GM20000 (cell line): ENCODE measurements at regions not wholly inside any gene's neighbourhood (a gene's known extent, or its start where the extent isn't known, plus 50 kb on each side); places are given as distances from the start of the nearest gene placed in this dataset.

Experiments
- DNase-seq: peaks from one replicate; pipeline ENCODE4 v3.0.0; 2012; ENCODE audit warnings: low spot score
- CTCF ChIP-seq: IDR thresholded peaks from 2 replicates; pipeline ENCODE4 v1.5.1; 2012; ENCODE audit warnings: mild to moderate bottlenecking, control low read depth; ENCODE audit errors: extremely low read depth, missing control alignments

DNA sequence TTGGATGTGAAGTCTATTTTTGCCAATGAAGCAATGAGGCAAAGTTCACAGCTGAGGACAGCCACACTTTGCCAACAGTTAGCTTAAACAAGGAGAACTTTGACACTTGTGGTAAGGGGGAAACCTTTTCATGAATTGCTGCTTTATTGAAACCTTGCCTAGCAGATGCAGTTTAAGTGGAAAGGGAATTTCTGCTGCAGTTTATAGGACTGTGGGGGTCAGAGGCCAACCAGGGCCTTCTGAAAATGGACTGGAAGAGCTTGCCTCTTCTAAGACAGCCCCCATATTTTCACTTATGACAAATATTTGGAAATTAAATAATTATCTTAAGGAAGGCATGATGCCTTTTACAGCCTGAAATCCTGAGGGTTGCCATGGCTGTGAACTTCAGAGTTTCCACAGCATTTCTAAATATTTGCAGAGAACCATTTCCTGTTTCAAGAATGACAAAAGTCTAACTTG is 550.3 kb downstream of the RAB28 start:
- DNase-seq = no peak
- TF ChIP-seq CTCF = no peak

DNA sequence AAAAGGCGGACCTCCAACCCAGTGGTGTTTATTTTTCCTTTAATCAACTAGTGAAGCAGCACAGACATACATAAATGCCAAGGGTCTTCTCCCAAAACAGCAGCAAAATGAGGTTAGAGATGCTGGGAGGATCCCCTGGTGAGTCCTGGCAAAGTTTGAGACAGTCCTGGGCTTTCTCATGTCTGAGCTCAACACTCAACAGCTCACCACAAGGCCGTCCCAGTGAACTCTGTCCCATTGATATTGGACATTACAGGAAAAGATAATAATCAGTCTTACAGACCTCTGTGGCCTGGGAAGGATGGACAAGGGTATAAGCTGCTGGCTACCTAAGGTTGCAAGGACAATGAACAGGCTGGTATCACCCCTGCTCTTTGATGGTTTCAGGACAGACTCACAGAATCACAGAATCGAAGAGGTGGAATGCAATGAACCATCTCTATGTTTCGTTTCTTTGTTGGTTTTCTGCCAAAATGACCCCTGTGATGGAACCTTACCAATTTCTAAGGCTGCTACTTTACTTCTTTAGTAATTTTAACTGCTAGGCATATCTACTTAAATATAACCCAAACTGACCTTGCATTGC is 551.8 kb downstream of the RAB28 start:
- TF ChIP-seq CTCF = no peak
- DNase-seq = no peak

DNA sequence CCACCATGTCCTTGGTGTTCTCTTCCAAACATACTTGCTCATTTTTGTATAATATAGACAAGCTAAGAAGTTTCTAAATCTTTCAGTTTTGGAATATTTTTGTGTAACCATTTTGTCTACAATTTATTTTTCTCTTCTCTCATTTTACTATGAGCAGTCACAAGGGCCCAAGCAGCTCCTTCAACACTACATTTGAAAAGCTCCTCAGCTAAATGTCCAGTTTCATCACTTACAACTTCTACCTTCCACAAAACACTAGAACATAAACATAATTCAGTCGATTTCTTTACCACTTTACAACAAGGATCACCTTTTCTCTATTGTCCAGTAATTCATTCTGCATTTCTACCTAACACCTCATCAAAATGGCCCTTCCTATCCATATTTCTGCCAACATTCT is 554.4 kb downstream of the RAB28 start:
- DNase-seq = no peak
- TF ChIP-seq CTCF = no peak

DNA sequence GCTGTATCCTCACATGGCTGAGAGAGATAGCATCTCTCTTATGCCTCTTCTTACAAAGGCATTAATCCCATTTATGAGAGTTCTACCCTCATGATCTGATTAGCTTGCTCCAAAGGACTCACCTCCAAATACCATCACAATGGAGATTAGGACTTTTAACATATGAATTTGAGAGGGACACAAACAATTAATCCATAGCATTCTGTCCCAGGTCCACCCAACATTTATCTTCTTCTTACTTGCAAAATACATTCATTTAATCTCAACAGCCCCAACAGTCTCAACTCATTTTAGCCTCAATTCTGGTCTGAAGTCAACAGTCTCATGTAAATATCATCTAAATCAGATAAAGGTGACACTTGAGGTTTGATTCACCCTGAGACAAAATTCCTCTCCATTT is 555.4 kb downstream of the RAB28 start:
- no peak for TF ChIP-seq CTCF
- DNase-seq = no peak

- no peak for DNase-seq
Observed at GRCh38 chr4:12926189-12927066, 557.7 kb downstream of the RAB28 start.

GRCh38 chr4:12924728-12925320 is 559.3 kb downstream of the RAB28 start:
- DNase-seq = no peak

More at GRCh38 chr4:12926189-12927066, 557.7 kb downstream of the RAB28 start:
- no peak for TF ChIP-seq CTCF

More at GRCh38 chr4:12924728-12925320, 559.3 kb downstream of the RAB28 start:
- TF ChIP-seq CTCF = no peak
